H9 (cell line): ENCODE measurements at regions not wholly inside any gene's neighbourhood (a gene's known extent, or its start where the extent isn't known, plus 50 kb on each side); places are given as distances from the start of the nearest gene placed in this dataset.
"Not testable (repeated sequence)": the region's sequence is repeated elsewhere in the genome, so short reads cannot be mapped to it uniquely, and the experiment has no call there.

Experiments used
- DNase-seq: peaks from one replicate; pipeline ENCODE4 v3.0.0-alpha.2; 2017
- H2AFZ ChIP-seq: one replicate; pipeline ENCODE4 v1.6.1; 2013; ENCODE audit warnings: mild to moderate bottlenecking, low read length, control low read depth, moderate library complexity
- H2AK5ac ChIP-seq: 2 replicates; pipeline ENCODE4 v1.6.1; 2013; ENCODE audit warnings: low read length, control low read depth, mixed read lengths; ENCODE audit not compliant: insufficient read length
- H2BK120ac ChIP-seq: one replicate; pipeline ENCODE4 v1.6.1; 2013; ENCODE audit warnings: low read depth, mild to moderate bottlenecking, low read length, control low read depth, inconsistent platforms; ENCODE audit not compliant: poor library complexity, severe bottlenecking
- H2BK12ac ChIP-seq: 2 replicates; pipeline ENCODE4 v1.6.1; 2013; ENCODE audit warnings: low read length, control low read depth, mixed read lengths, low read depth; ENCODE audit not compliant: insufficient read length
- H2BK15ac ChIP-seq: 2 replicates; pipeline ENCODE4 v1.6.1; 2013; ENCODE audit warnings: low read depth, low read length, control low read depth
- H2BK20ac ChIP-seq: one replicate; pipeline ENCODE4 v1.6.1; 2013; ENCODE audit warnings: low read depth, mild to moderate bottlenecking, low read length, control low read depth, inconsistent platforms; ENCODE audit not compliant: poor library complexity, severe bottlenecking
- H2BK5ac ChIP-seq: 2 replicates; pipeline ENCODE4 v1.6.1; 2013; ENCODE audit warnings: low read length, control low read depth, mixed read lengths; ENCODE audit not compliant: insufficient read length
- H3K14ac ChIP-seq: 2 replicates; pipeline ENCODE4 v1.6.1; 2013; ENCODE audit warnings: low read length, control low read depth; ENCODE audit not compliant: insufficient read depth
- H3K18ac ChIP-seq: 2 replicates; pipeline ENCODE4 v1.6.1; 2013; ENCODE audit warnings: low read depth, mild to moderate bottlenecking, mixed read lengths, low read length, control low read depth; ENCODE audit not compliant: insufficient read length
- H3K23ac ChIP-seq: 2 replicates; pipeline ENCODE4 v1.6.1; 2013; ENCODE audit warnings: low read length, control low read depth, mixed read lengths, low read depth; ENCODE audit not compliant: insufficient read length
- H3K23me2 ChIP-seq: 2 replicates; pipeline ENCODE4 v1.6.1; 2013; ENCODE audit warnings: low read depth, mild to moderate bottlenecking, mixed read lengths, low read length, control low read depth; ENCODE audit not compliant: insufficient read length, poor library complexity, severe bottlenecking
- H3K27ac ChIP-seq: 2 replicates; pipeline ENCODE4 v1.5.1; 2013; ENCODE audit warnings: low read length, control low read depth, mixed read lengths, low read depth; ENCODE audit not compliant: insufficient read length
- H3K27me3 ChIP-seq: 2 replicates; pipeline ENCODE4 v1.6.1; 2013; ENCODE audit warnings: low read length, control low read depth, inconsistent platforms; ENCODE audit not compliant: insufficient read depth
- H3K4ac ChIP-seq: 2 replicates; pipeline ENCODE4 v1.6.1; 2013; ENCODE audit warnings: low read depth, mild to moderate bottlenecking, control low read depth, inconsistent platforms, low read length, moderate library complexity
- H3K4me1 ChIP-seq: 2 replicates; pipeline ENCODE4 v1.6.1; 2013; ENCODE audit warnings: low read length, control low read depth, inconsistent platforms; ENCODE audit not compliant: insufficient read depth
- H3K4me2 ChIP-seq: 2 replicates; pipeline ENCODE4 v1.6.1; 2013; ENCODE audit warnings: low read length, control low read depth, mixed read lengths; ENCODE audit not compliant: insufficient read length, insufficient read depth
- H3K56ac ChIP-seq: 2 replicates; pipeline ENCODE4 v1.6.1; 2013; ENCODE audit warnings: low read depth, mild to moderate bottlenecking, mixed read lengths, low read length, control low read depth; ENCODE audit not compliant: insufficient read length
- H3K79me1 ChIP-seq: 2 replicates; pipeline ENCODE4 v1.6.1; 2013; ENCODE audit warnings: low read depth, mild to moderate bottlenecking, moderate library complexity, low read length, control low read depth, inconsistent platforms; ENCODE audit not compliant: insufficient read depth, poor library complexity, severe bottlenecking
- H3K79me2 ChIP-seq: 2 replicates; pipeline ENCODE4 v1.6.1; 2013; ENCODE audit warnings: low read length, control low read depth, inconsistent platforms; ENCODE audit not compliant: insufficient read depth
- H3K9ac ChIP-seq: 2 replicates; pipeline ENCODE4 v1.6.1; 2013; ENCODE audit warnings: low read length, control low read depth, mixed read lengths; ENCODE audit not compliant: insufficient read length; ENCODE audit errors: extremely low read depth
- H3K9me3 ChIP-seq: one replicate; pipeline ENCODE4 v1.6.1; 2013; ENCODE audit warnings: low read depth, low read length, inconsistent platforms; ENCODE audit not compliant: control insufficient read depth
- H3T11ph ChIP-seq: one replicate; pipeline ENCODE4 v1.6.1; 2013; ENCODE audit warnings: mild to moderate bottlenecking, low read length, control low read depth, inconsistent platforms
- H4K20me1 ChIP-seq: one replicate; pipeline ENCODE4 v1.6.1; 2013; ENCODE audit not compliant: control insufficient read depth, insufficient read length, insufficient read depth
- H4K5ac ChIP-seq: 2 replicates; pipeline ENCODE4 v1.6.1; 2013; ENCODE audit warnings: low read depth, mild to moderate bottlenecking, mixed read lengths, low read length, control low read depth; ENCODE audit not compliant: insufficient read length
- H4K8ac ChIP-seq: replicated peaks from 2 replicates; pipeline ENCODE4 v1.6.1; 2013; ENCODE audit warnings: low read length, control low read depth, mixed read lengths, low read depth; ENCODE audit not compliant: insufficient read length
- H4K91ac ChIP-seq: 2 replicates; pipeline ENCODE4 v1.6.1; 2013; ENCODE audit warnings: low read depth, mild to moderate bottlenecking, moderate library complexity, mixed read lengths, low read length, control low read depth; ENCODE audit not compliant: insufficient read length
- H3K27ac Mint-ChIP-seq, 3 experiments: 2 replicates in 2 of 3; 3 replicates in 1 of 3; pipeline ENCODE4 v1.8.0; 2020 to 2021; ENCODE audit warnings: mixed read lengths in 3 of 3, mild to moderate bottlenecking in 1 of 3, moderate library complexity in 1 of 3
- H3K27me3 Mint-ChIP-seq: 2 replicates; pipeline ENCODE4 v1.8.0; 2021; ENCODE audit warnings: low read depth, mild to moderate bottlenecking, moderate library complexity, mixed read lengths
- H3K36me3 Mint-ChIP-seq, 3 experiments: 2 replicates in 2 of 3; 3 replicates in 1 of 3; pipeline ENCODE4 v1.8.0; 2020 to 2021; ENCODE audit warnings: low read depth in 3 of 3, mixed read lengths in 3 of 3; ENCODE audit not compliant: insufficient read depth in 1 of 3
- H3K4me1 Mint-ChIP-seq, 2 experiments: 2 replicates each; pipeline ENCODE4 v1.8.0; 2020; ENCODE audit warnings: mixed read lengths in 2 of 2
- H3K4me3 Mint-ChIP-seq, 2 experiments: 2 replicates in 1 of 2; 3 replicates in 1 of 2; pipeline ENCODE4 v1.8.0; 2020 to 2021; ENCODE audit warnings: mild to moderate bottlenecking in 2 of 2, mixed read lengths in 2 of 2, moderate library complexity in 1 of 2
- H3K9me3 Mint-ChIP-seq, 2 experiments: 2 replicates in 1 of 2; 3 replicates in 1 of 2; pipeline ENCODE4 v1.8.0; 2020; ENCODE audit warnings: mild to moderate bottlenecking in 2 of 2, mixed read lengths in 2 of 2, moderate library complexity in 1 of 2
- CTCF ChIP-seq: fragments of 200-600 bp; sonication (generic); conservative IDR thresholded peaks from 3 replicates; pipeline ENCODE4 v1.8.0; 2021; ENCODE audit warnings: antibody characterized with exemption, mild to moderate bottlenecking
- WGBS: extraction: QIAGEN DNeasy Blood & Tissue Kit; methylation state at CpG from one replicate; pipeline ENCODE4 v1.1.7; 2013; ENCODE audit warnings: missing lambda C conversion rate, low lambda C conversion rate, mixed read lengths; ENCODE audit not compliant: insufficient read length; ENCODE audit errors: extremely low coverage; 5-methylcytosine and 5-hydroxymethylcytosine counted together

DNA sequence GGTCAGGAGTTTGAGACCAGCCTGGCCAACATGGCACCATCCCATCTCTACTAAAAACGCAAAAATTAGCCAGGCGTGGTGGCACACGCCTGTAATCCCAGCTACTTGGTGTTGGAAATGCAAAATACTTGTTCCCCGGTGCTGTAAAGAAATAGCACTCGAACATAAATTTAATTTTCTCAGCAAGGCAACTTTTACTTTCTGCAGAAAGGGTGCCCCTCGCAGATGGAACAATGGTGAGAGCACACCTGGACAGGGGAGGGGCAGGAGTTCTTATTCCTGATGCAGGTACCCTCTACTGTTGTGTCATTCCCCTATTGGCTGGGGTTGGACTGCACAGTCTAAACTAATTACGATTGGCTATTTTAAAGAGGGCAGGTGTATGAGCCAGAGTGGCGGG lies 139.7 kb downstream of the FHIP1A start:
- no peak overlapping the region for H2BK5ac ChIP-seq
- no peak overlapping the region for H3K4me2 ChIP-seq
- H3K9me3 Mint-ChIP-seq: peaks cover 34 to 46% of the 10 kb centered on the region in 2 experiments
- H3K79me1 ChIP-seq: peaks cover 7% of the 10 kb centered on the region
- peaks cover 37 to 49% (median 47%) of the 10 kb centered on the region in 3 experiments for H3K36me3 Mint-ChIP-seq
- H3T11ph ChIP-seq: no peak overlapping the region
- H3K14ac ChIP-seq: no peak overlapping the region
- H3K4me3 Mint-ChIP-seq: no peak overlapping the region
- no peak overlapping the region for H4K8ac ChIP-seq
- TF ChIP-seq CTCF: no peak
- no peak overlapping the region for H3K56ac ChIP-seq
- peaks cover 21 to 25% of the 10 kb centered on the region in 2 experiments for H3K4me1 Mint-ChIP-seq
- H4K20me1 ChIP-seq: no peaks in the 10 kb centered on the region
- H3K4ac ChIP-seq: no peak overlapping the region
- H2BK12ac ChIP-seq: no peak overlapping the region
- H2BK15ac ChIP-seq: no peak overlapping the region
- no peak overlapping the region for H2BK20ac ChIP-seq
- peaks cover 14% of the 10 kb centered on the region for H3K9me3 ChIP-seq
- H4K5ac ChIP-seq: no peak overlapping the region
- H3K27me3 ChIP-seq: no peaks in the 10 kb centered on the region
- H3K27me3 Mint-ChIP-seq: no peaks in the 10 kb centered on the region
- no peak for DNase-seq
- no peak overlapping the region for H3K18ac ChIP-seq
- H3K27ac Mint-ChIP-seq: peak overlapping the region in 2 of 3 experiments; percentile 59 to 85; a peak in 4 of 7 replicates
- no peak overlapping the region for H3K27ac ChIP-seq
- H2AK5ac ChIP-seq: no peak overlapping the region
- WGBS: no CpG with 5 or more reads among the region's 8 CpGs
- no peak overlapping the region for H2AFZ ChIP-seq
- H2BK120ac ChIP-seq: no peak overlapping the region
- no peaks in the 10 kb centered on the region for H3K23me2 ChIP-seq
- no peak overlapping the region for H3K23ac ChIP-seq
- H4K91ac ChIP-seq: no peak overlapping the region
- no peak overlapping the region for H3K9ac ChIP-seq
- no peaks in the 10 kb centered on the region; the same call in 1 of the 2 replicates for H3K4me1 ChIP-seq
- no peaks in the 10 kb centered on the region; the same call in 1 of the 2 replicates for H3K79me2 ChIP-seq

DNA sequence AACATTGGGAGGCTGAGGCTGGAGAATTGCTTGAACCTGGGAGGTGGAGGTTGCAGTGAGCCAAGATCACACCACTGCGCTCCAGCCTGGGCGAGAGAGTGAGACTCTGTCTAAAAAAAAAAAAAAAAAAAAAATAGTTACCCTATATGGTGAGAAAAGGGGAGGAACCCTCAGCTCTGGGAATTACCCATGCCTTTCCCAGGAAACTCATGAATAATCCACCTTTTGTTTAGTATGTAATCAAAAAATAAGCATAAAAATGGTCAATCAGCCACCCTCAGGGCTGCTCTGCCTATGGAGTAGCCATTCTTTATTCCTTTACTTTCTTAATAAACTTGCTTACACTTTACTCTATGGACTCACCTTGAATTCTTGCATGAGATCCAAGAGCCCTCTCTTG lies 140.4 kb downstream of the FHIP1A start:
- not testable (repeated sequence) for H3K4me2 ChIP-seq, H3K4me1 ChIP-seq, H4K20me1 ChIP-seq, H3K56ac ChIP-seq, H3K14ac ChIP-seq, H2BK120ac ChIP-seq, H3K9ac ChIP-seq, H3K27me3 Mint-ChIP-seq, H3K27ac ChIP-seq, H4K91ac ChIP-seq, H4K8ac ChIP-seq, H4K5ac ChIP-seq, H3K23ac ChIP-seq, DNase-seq, H3K79me2 ChIP-seq, H2BK5ac ChIP-seq, H3K4me3 Mint-ChIP-seq, H3K23me2 ChIP-seq, H3K18ac ChIP-seq, H2BK15ac ChIP-seq, H3K27me3 ChIP-seq, H2BK20ac ChIP-seq, H3K79me1 ChIP-seq, H2AFZ ChIP-seq, H3K4ac ChIP-seq, H3T11ph ChIP-seq, H2BK12ac ChIP-seq, H2AK5ac ChIP-seq
- peaks cover 14% of the 10 kb centered on the region for H3K9me3 ChIP-seq
- H3K9me3 Mint-ChIP-seq: peaks cover 34 to 46% of the 10 kb centered on the region in 2 experiments
- peaks cover 27 to 31% of the 10 kb centered on the region in 2 experiments for H3K4me1 Mint-ChIP-seq
- H3K36me3 Mint-ChIP-seq: peaks cover 37 to 49% (median 47%) of the 10 kb centered on the region in 3 experiments
- WGBS: no CpG with 5 or more reads among the region's 2 CpGs
- peak overlapping the region in 2 of 3 experiments; percentile 59 to 85; a peak in 4 of 7 replicates for H3K27ac Mint-ChIP-seq
